ENCODE measurements at regions not wholly inside any gene's neighbourhood (a gene's known extent, or its start where the extent isn't known, plus 50 kb on each side); places are given as distances from the start of the nearest gene placed in this dataset.

GRCh38 chr11:81000735-81001134, 1559.9 kb upstream of the TENM4 start:
- no peak for TF ChIP-seq CTCF (IDR thresholded peaks at IDR 0.05)
- TF ChIP-seq POLR2A (IDR thresholded peaks at IDR 0.05) = no peak
